ENCODE measurements at regions not wholly inside any gene's neighbourhood (a gene's known extent, or its start where the extent isn't known, plus 50 kb on each side); places are given as distances from the start of the nearest gene placed in this dataset.

GRCh38 chr15:62440362-62441105, 275.4 kb upstream of the C2CD4B start:
- no peak for DNase-seq (ENCODE audit: low read depth)

GRCh38 chr15:62444104-62445022, 279.3 kb upstream of the C2CD4B start:
- DNase-seq (ENCODE audit: low read depth): peak; percentile 96

GRCh38 chr15:62445244-62445643, 280.2 kb upstream of the C2CD4B start:
- DNase-seq (ENCODE audit: low read depth): no peak

- no peak for DNase-seq (ENCODE audit: low read depth)
Measured at GRCh38 chr15:62446984-62447383, 281.9 kb upstream of the C2CD4B start.

GRCh38 chr15:62447742-62448141, 282.7 kb upstream of the C2CD4B start:
- DNase-seq (ENCODE audit: low read depth): no peak

- DNase-seq (ENCODE audit: low read depth): no peak
Measured at GRCh38 chr15:62449638-62450037, 284.6 kb upstream of the C2CD4B start.

- no peak for DNase-seq (ENCODE audit: low read depth)
Measured at GRCh38 chr15:62450061-62450460, 285.0 kb upstream of the C2CD4B start.

GRCh38 chr15:62452026-62452425, 286.9 kb upstream of the C2CD4B start:
- DNase-seq (ENCODE audit: low read depth): no peak

GRCh38 chr15:62452667-62453066, 287.6 kb upstream of the C2CD4B start:
- DNase-seq (ENCODE audit: low read depth): no peak

GRCh38 chr15:62453375-62453774, 288.3 kb upstream of the C2CD4B start:
- no peak for DNase-seq (ENCODE audit: low read depth)

GRCh38 chr15:62453981-62454380, 288.9 kb upstream of the C2CD4B start:
- DNase-seq (ENCODE audit: low read depth): no peak

GRCh38 chr15:62454567-62455172, 289.6 kb upstream of the C2CD4B start:
- no peak for DNase-seq (ENCODE audit: low read depth)

- no peak for DNase-seq (ENCODE audit: low read depth)
Measured at GRCh38 chr15:62455441-62455921, 290.4 kb upstream of the C2CD4B start.

GRCh38 chr15:62456011-62456920, 291.2 kb upstream of the C2CD4B start:
- DNase-seq (ENCODE audit: low read depth): no peak

GRCh38 chr15:62457100-62457499, 292.0 kb upstream of the C2CD4B start:
- DNase-seq (ENCODE audit: low read depth): no peak

GRCh38 chr15:62459875-62460274, 294.8 kb upstream of the C2CD4B start:
- DNase-seq (ENCODE audit: low read depth): no peak

- DNase-seq (ENCODE audit: low read depth): no peak
Measured at GRCh38 chr15:62462268-62462667, 297.2 kb upstream of the C2CD4B start.

- no peak for DNase-seq (ENCODE audit: low read depth)
Measured at GRCh38 chr15:62462721-62463120, 297.6 kb upstream of the C2CD4B start.

- no peak for DNase-seq (ENCODE audit: low read depth)
Measured at GRCh38 chr15:62464705-62465104, 299.6 kb upstream of the C2CD4B start.

GRCh38 chr15:62465173-62465572, 300.1 kb upstream of the C2CD4B start:
- DNase-seq (ENCODE audit: low read depth): no peak

- DNase-seq (ENCODE audit: low read depth): no peak
Measured at GRCh38 chr15:62469478-62469873, 304.4 kb upstream of the C2CD4B start.
